ENCODE measurements at regions not wholly inside any gene's neighbourhood (a gene's known extent, or its start where the extent isn't known, plus 50 kb on each side); places are given as distances from the start of the nearest gene placed in this dataset.

- H3K4me3 ChIP-seq, result no peak overlapping the region
- 74 to 84% (median 74%) methylated on average over 26 of the region's 26 CpGs for WGBS, 3 donors
- TF ChIP-seq CTCF (IDR thresholded peaks at IDR 0.05) (no peak), POLR2A (IDR thresholded peaks at IDR 0.05) (no peak), EP300 (IDR thresholded peaks at IDR 0.05) (no peak)
- intact Hi-C loops (cut with DNase I), result no loop called here
- DNase-seq, result no peak
- H3K27ac ChIP-seq, result no peak overlapping the region
- no peaks in the 10 kb centered on the region for H3K36me3 ChIP-seq
- H3K4me1 ChIP-seq (ENCODE audit: insufficient read depth), result peaks cover 2% of the 10 kb centered on the region
- H3K9me3 ChIP-seq, result no peaks in the 10 kb centered on the region
- no peaks in the 10 kb centered on the region for H3K27me3 ChIP-seq
Observed at GRCh38 chr7:1286946-1287645, 54.4 kb downstream of the UNCX start.

GRCh38 chr7:1287752-1288201, 55.1 kb downstream of the UNCX start:
- intact Hi-C loops (cut with DNase I), result no loop called here
- no peaks in the 10 kb centered on the region for H3K27me3 ChIP-seq

GRCh38 chr7:1288390-1288995, 55.8 kb downstream of the UNCX start:
- Histone ChIP-seq H3K27me3 (no peaks in the 10 kb centered on the region), H3K4me1 (ENCODE audit: insufficient read depth) (peaks cover 2% of the 10 kb centered on the region), H3K36me3 (no peaks in the 10 kb centered on the region), H3K4me3 (no peak overlapping the region), H3K27ac (no peak overlapping the region), H3K9me3 (no peaks in the 10 kb centered on the region)
- DNase-seq, result no peak
- WGBS, 3 donors, result 67 to 75% (median 74%) methylated on average over 26 of the region's 26 CpGs
- no peak for TF ChIP-seq EP300 (IDR thresholded peaks at IDR 0.05)
- no peak for TF ChIP-seq POLR2A (IDR thresholded peaks at IDR 0.05)
- TF ChIP-seq CTCF (IDR thresholded peaks at IDR 0.05), result no peak
- intact Hi-C loops (cut with DNase I), result no loop called here

More at GRCh38 chr7:1287752-1288201, 55.1 kb downstream of the UNCX start:
- no peak for DNase-seq
- Histone ChIP-seq H3K27ac (no peak overlapping the region), H3K36me3 (no peaks in the 10 kb centered on the region), H3K4me1 (ENCODE audit: insufficient read depth) (peaks cover 2% of the 10 kb centered on the region), H3K9me3 (no peaks in the 10 kb centered on the region), H3K4me3 (no peak overlapping the region)
- 76 to 83% (median 81%) methylated on average over 15 to 19 of the region's 19 CpGs for WGBS, 3 donors
- TF ChIP-seq POLR2A (IDR thresholded peaks at IDR 0.05), result no peak
- no peak for TF ChIP-seq CTCF (IDR thresholded peaks at IDR 0.05)
- no peak for TF ChIP-seq EP300 (IDR thresholded peaks at IDR 0.05)

GRCh38 chr7:1288996-1289551, 56.4 kb downstream of the UNCX start:
- no peak for DNase-seq
- Histone ChIP-seq H3K27me3 (no peaks in the 10 kb centered on the region), H3K9me3 (no peaks in the 10 kb centered on the region), H3K27ac (no peak overlapping the region), H3K4me1 (ENCODE audit: insufficient read depth) (peaks cover 2% of the 10 kb centered on the region), H3K36me3 (no peaks in the 10 kb centered on the region), H3K4me3 (no peak overlapping the region)
- intact Hi-C loops (cut with DNase I), result no loop called here
- no peak for TF ChIP-seq EP300 (IDR thresholded peaks at IDR 0.05)
- TF ChIP-seq CTCF (IDR thresholded peaks at IDR 0.05), result no peak
- no peak for TF ChIP-seq POLR2A (IDR thresholded peaks at IDR 0.05)
- WGBS, 3 donors, result 77% methylated on average over 31 to 32 of the region's 32 CpGs

Data from ovary (tissue), 7 donors.